Neural progenitor cell (in vitro differentiated cells): ENCODE measurements at regions not wholly inside any gene's neighbourhood (a gene's known extent, or its start where the extent isn't known, plus 50 kb on each side); places are given as distances from the start of the nearest gene placed in this dataset.

Source experiments
- CTCF ChIP-seq: fragments of 200-600 bp; sonication (generic); IDR thresholded peaks from 2 replicates; pipeline ENCODE4 v1.5.1; 2017; ENCODE audit warnings: antibody characterized with exemption, mild to moderate bottlenecking
- EZH2 ChIP-seq: fragments of 200-600 bp; sonication (generic); IDR thresholded peaks from 2 replicates; pipeline ENCODE4 v1.6.1; 2017; ENCODE audit warnings: antibody characterized with exemption, mild to moderate bottlenecking, moderate library complexity

- TF ChIP-seq CTCF (no peak), EZH2 (no peak)
These were observed 224.7 kb upstream of the GBE1 start for GRCh38 chr3:81985996-81986723.
